CD14-positive monocyte (primary cell): ENCODE measurements at regions not wholly inside any gene's neighbourhood (a gene's known extent, or its start where the extent isn't known, plus 50 kb on each side); places are given as distances from the start of the nearest gene placed in this dataset.

Experiments
- DNase-seq, 3 donors: peaks; one replicate each; pipeline ENCODE4 v3.0.0-alpha.2; 2011 to 2022
- H2AFZ ChIP-seq: 2 replicates; pipeline ENCODE4 v1.6.0; 2012; ENCODE audit warnings: mild to moderate bottlenecking, low read depth, low read length, inconsistent platforms; ENCODE audit not compliant: insufficient read depth, poor library complexity, severe bottlenecking
- H3K27ac ChIP-seq, 2 donors: 1 replicate in 1 of 2; 2 replicates in 1 of 2; pipeline ENCODE4 v1.5.1; 2012 to 2013; ENCODE audit warnings: low read length in 2 of 2, control low read depth in 1 of 2, inconsistent platforms in 1 of 2, low read depth in 1 of 2, mild to moderate bottlenecking in 1 of 2
- H3K27me3 ChIP-seq, 2 donors: one replicate each; pipeline versions ENCODE4 v1.6.0 to v1.6.1; 2011 to 2013; ENCODE audit warnings: low read length in 2 of 2; ENCODE audit not compliant: control insufficient read depth in 2 of 2, insufficient read depth in 2 of 2
- H3K36me3 ChIP-seq, 2 donors: replicated peaks in 1 of 2; 1 replicate in 1 of 2; 2 replicates in 1 of 2; pipeline versions ENCODE4 v1.5.1 to v1.6.1; 2012 to 2013; ENCODE audit warnings: low read length in 2 of 2, control low read depth in 1 of 2, inconsistent platforms in 1 of 2, mild to moderate bottlenecking in 1 of 2; ENCODE audit not compliant: insufficient read depth in 2 of 2, control insufficient read depth in 1 of 2
- H3K4me1 ChIP-seq, 2 donors: 1 replicate in 1 of 2; 2 replicates in 1 of 2; pipeline versions ENCODE4 v1.5.1 to v1.6.1; 2012 to 2013; ENCODE audit warnings: low read length in 2 of 2, control low read depth in 1 of 2, inconsistent platforms in 1 of 2, mild to moderate bottlenecking in 1 of 2, moderate library complexity in 1 of 2; ENCODE audit not compliant: insufficient read depth in 2 of 2, control insufficient read depth in 1 of 2
- H3K4me2 ChIP-seq: replicated peaks from 2 replicates; pipeline ENCODE3; 2012; ENCODE audit warnings: low read length, moderate library complexity, mild to moderate bottlenecking; ENCODE audit not compliant: poor library complexity, severe bottlenecking; ENCODE audit errors: extremely low read depth
- H3K4me3 ChIP-seq, 3 experiments: fragments of 200-600 bp in 1 of 3; sonication (generic) in 1 of 3; replicated peaks in 1 of 3; 1 replicate in 2 of 3; 2 replicates in 1 of 3; pipeline ENCODE4 v1.5.1; 2011 to 2013; ENCODE audit warnings: low read length in 3 of 3, mild to moderate bottlenecking in 3 of 3, control low read depth in 2 of 3, low read depth in 2 of 3, inconsistent platforms in 1 of 3, moderate library complexity in 1 of 3
- H3K79me2 ChIP-seq: 2 replicates; pipeline ENCODE4 v1.6.0; 2012; ENCODE audit warnings: mild to moderate bottlenecking, control low read depth, inconsistent platforms, low read length, moderate library complexity; ENCODE audit not compliant: insufficient read depth
- H3K9ac ChIP-seq: 2 replicates; pipeline ENCODE4 v1.6.0; 2017; ENCODE audit warnings: low read length, mild to moderate bottlenecking; ENCODE audit not compliant: insufficient read depth, poor library complexity, severe bottlenecking
- H3K9me3 ChIP-seq, 2 donors: replicated peaks in 1 of 2; 1 replicate in 1 of 2; 2 replicates in 1 of 2; pipeline versions ENCODE4 v1.5.1 to v1.6.1; 2012 to 2013; ENCODE audit warnings: low read length in 2 of 2, control low read depth in 1 of 2; ENCODE audit not compliant: control insufficient read depth in 1 of 2, insufficient read depth in 1 of 2
- H4K20me1 ChIP-seq: 2 replicates; pipeline ENCODE4 v1.6.0; 2012; ENCODE audit warnings: mild to moderate bottlenecking, low read length, control low read depth, moderate library complexity; ENCODE audit not compliant: insufficient read depth
- H3K27ac Mint-ChIP-seq, 7 donors: one replicate each; pipeline ENCODE4 v1.8.0; 2020; ENCODE audit warnings: mild to moderate bottlenecking in 7 of 7, mixed read lengths in 7 of 7, moderate library complexity in 6 of 7, inconsistent platforms in 2 of 7
- H3K27me3 Mint-ChIP-seq, 3 donors: one replicate each; pipeline ENCODE4 v1.8.0; 2021 to 2022; ENCODE audit warnings: low read depth in 3 of 3, mild to moderate bottlenecking in 3 of 3, mixed read lengths in 3 of 3, moderate library complexity in 3 of 3, inconsistent platforms in 1 of 3
- H3K36me3 Mint-ChIP-seq, 2 donors: one replicate each; pipeline ENCODE4 v1.8.0; 2020; ENCODE audit warnings: mixed read lengths in 2 of 2, inconsistent platforms in 1 of 2, mild to moderate bottlenecking in 1 of 2
- H3K4me1 Mint-ChIP-seq: one replicate; pipeline ENCODE4 v1.8.0; 2020; ENCODE audit warnings: mild to moderate bottlenecking, mixed read lengths
- H3K4me3 Mint-ChIP-seq, 2 donors: one replicate each; pipeline ENCODE4 v1.8.0; 2020; ENCODE audit warnings: mild to moderate bottlenecking in 2 of 2, mixed read lengths in 2 of 2, moderate library complexity in 1 of 2
- H3K9me3 Mint-ChIP-seq, 7 donors: one replicate each; pipeline ENCODE4 v1.8.0; 2020 to 2022; ENCODE audit warnings: mixed read lengths in 7 of 7, mild to moderate bottlenecking in 6 of 7, moderate library complexity in 6 of 7, inconsistent platforms in 2 of 7
- CTCF ChIP-seq: fragments of 200-600 bp; IDR thresholded peaks from one replicate; pipeline ENCODE4 v1.8.0; 2022; ENCODE audit warnings: antibody characterized with exemption, mild to moderate bottlenecking
- WGBS: methylation state at CpG from one replicate; pipeline ENCODE4 v1.1.5; 2013; ENCODE audit warnings: missing lambda C conversion rate; ENCODE audit not compliant: insufficient coverage; 5-methylcytosine and 5-hydroxymethylcytosine counted together
- intact Hi-C, 2 donors: fragments of 100-400 bp; cut with micrococcal nuclease; formaldehyde crosslinking; loops; one replicate each; pipeline versions ENCODE4 v1.15.0 to v1.15.1; 2023

GRCh38 chr7:152495867-152496266, 60.1 kb upstream of the KMT2C start:
- Mint-ChIP-seq H3K4me3 (no peak overlapping the region), H3K36me3 (no peaks in the 10 kb centered on the region), H3K9me3 (peaks cover 0 to 4% (median 0%) of the 10 kb centered on the region in 7 donors), H3K4me1 (peaks cover under 1% of the 10 kb centered on the region), H3K27ac (no peak overlapping the region), H3K27me3 (peaks cover 0 to 6% (median 3%) of the 10 kb centered on the region in 3 donors)
- Histone ChIP-seq H3K9ac (no peak overlapping the region), H3K27me3 (no peaks in the 10 kb centered on the region), H3K4me3 (no peak overlapping the region), H3K36me3 (no peaks in the 10 kb centered on the region), H3K27ac (no peak overlapping the region), H2AFZ (no peak overlapping the region), H3K9me3 (no peaks in the 10 kb centered on the region), H3K79me2 (no peaks in the 10 kb centered on the region), H3K4me1 (no peaks in the 10 kb centered on the region), H4K20me1 (no peaks in the 10 kb centered on the region), H3K4me2 (no peak overlapping the region)
- DNase-seq: no peak
- intact Hi-C loops: no loop called here
- no CpG with 5 or more reads among the region's 2 CpGs for WGBS
- no peak for TF ChIP-seq CTCF

- peaks cover 0 to 6% (median 3%) of the 10 kb centered on the region in 3 donors for H3K27me3 Mint-ChIP-seq
- H3K27ac ChIP-seq: no peak overlapping the region
- H3K36me3 Mint-ChIP-seq: no peaks in the 10 kb centered on the region
- H2AFZ ChIP-seq: no peak overlapping the region
- no peak overlapping the region for H3K4me2 ChIP-seq
- peaks cover 0 to 4% (median 0%) of the 10 kb centered on the region in 7 donors for H3K9me3 Mint-ChIP-seq
- H3K4me3 ChIP-seq: no peak overlapping the region
- H3K9me3 ChIP-seq: no peaks in the 10 kb centered on the region
- no peaks in the 10 kb centered on the region for H3K27me3 ChIP-seq
- no peaks in the 10 kb centered on the region for H4K20me1 ChIP-seq
- H3K36me3 ChIP-seq: no peaks in the 10 kb centered on the region
- peaks cover 3% of the 10 kb centered on the region for H3K4me1 Mint-ChIP-seq
- 100% methylated on average over 2 of the region's 3 CpGs for WGBS
- no peak for DNase-seq
- H3K9ac ChIP-seq: no peak overlapping the region
- H3K4me3 Mint-ChIP-seq: no peak overlapping the region
- H3K4me1 ChIP-seq: no peaks in the 10 kb centered on the region
- no peaks in the 10 kb centered on the region for H3K79me2 ChIP-seq
- H3K27ac Mint-ChIP-seq: no peak overlapping the region
- TF ChIP-seq CTCF: no peak
- intact Hi-C loops: no loop called here
These were observed 57.1 kb upstream of the KMT2C start for GRCh38 chr7:152492952-152493351.
